ENCODE measurements at regions not wholly inside any gene's neighbourhood (a gene's known extent, or its start where the extent isn't known, plus 50 kb on each side); places are given as distances from the start of the nearest gene placed in this dataset.

- TF ChIP-seq POLR2AphosphoS5 (IDR thresholded peaks at IDR 0.05) (no peak), POLR2A (IDR thresholded peaks at IDR 0.05) (no peak), EP300 (IDR thresholded peaks at IDR 0.05) (no peak), CTCF (IDR thresholded peaks at IDR 0.05) (no peak)
- peaks cover 4% of the 10 kb centered on the region for H3K4me1 ChIP-seq
- H3K9me3 ChIP-seq = no peaks in the 10 kb centered on the region
- no peak overlapping the region for H3K27ac ChIP-seq
- DNase-seq (ENCODE audit: low spot score in 2 of 2) = no peak
- 55% methylated on average over 2 of the region's 2 CpGs for WGBS
- H3K27me3 ChIP-seq = no peaks in the 10 kb centered on the region
- H3K36me3 ChIP-seq = no peaks in the 10 kb centered on the region
- no peak overlapping the region for H3K4me3 ChIP-seq
These were observed 325.8 kb downstream of the RPL10L start for GRCh38 chr14:46325777-46326176.

- no peak for DNase-seq (ENCODE audit: low spot score in 2 of 2)
- TF ChIP-seq EP300 (IDR thresholded peaks at IDR 0.05) = no peak
- no peak for TF ChIP-seq CTCF (IDR thresholded peaks at IDR 0.05)
- TF ChIP-seq POLR2A (IDR thresholded peaks at IDR 0.05) = no peak
- no peak for TF ChIP-seq POLR2AphosphoS5 (IDR thresholded peaks at IDR 0.05)
- no peak overlapping the region for H3K4me3 ChIP-seq
These were observed 326.4 kb downstream of the RPL10L start for GRCh38 chr14:46325157-46325556.

GRCh38 chr14:46323404-46323762, 328.2 kb downstream of the RPL10L start:
- TF ChIP-seq POLR2A (IDR thresholded peaks at IDR 0.05) (no peak), EP300 (IDR thresholded peaks at IDR 0.05) (no peak), POLR2AphosphoS5 (IDR thresholded peaks at IDR 0.05) (no peak), CTCF (IDR thresholded peaks at IDR 0.05) (no peak)
- no peaks in the 10 kb centered on the region for H3K27me3 ChIP-seq
- no peak for DNase-seq (ENCODE audit: low spot score in 2 of 2)

More at GRCh38 chr14:46325157-46325556, 326.4 kb downstream of the RPL10L start:
- peaks cover 4% of the 10 kb centered on the region for H3K4me1 ChIP-seq
- H3K9me3 ChIP-seq = no peaks in the 10 kb centered on the region
- H3K27me3 ChIP-seq = no peaks in the 10 kb centered on the region
- no peak overlapping the region for H3K27ac ChIP-seq
- no peaks in the 10 kb centered on the region for H3K36me3 ChIP-seq
- WGBS = 71% methylated on average over 5 of the region's 5 CpGs

GRCh38 chr14:46322730-46323403, 328.7 kb downstream of the RPL10L start:
- no peak overlapping the region for H3K4me3 ChIP-seq
- H3K36me3 ChIP-seq = no peaks in the 10 kb centered on the region
- no peak for DNase-seq (ENCODE audit: low spot score in 2 of 2)
- no peaks in the 10 kb centered on the region for H3K9me3 ChIP-seq
- 49% methylated on average over 3 of the region's 3 CpGs for WGBS
- H3K27ac ChIP-seq = no peak overlapping the region
- no peak for TF ChIP-seq POLR2AphosphoS5 (IDR thresholded peaks at IDR 0.05)
- TF ChIP-seq POLR2A (IDR thresholded peaks at IDR 0.05) = no peak
- no peak for TF ChIP-seq CTCF (IDR thresholded peaks at IDR 0.05)
- no peak for TF ChIP-seq EP300 (IDR thresholded peaks at IDR 0.05)
- peaks cover 4% of the 10 kb centered on the region for H3K4me1 ChIP-seq
- no peaks in the 10 kb centered on the region for H3K27me3 ChIP-seq

More at GRCh38 chr14:46323404-46323762, 328.2 kb downstream of the RPL10L start:
- peaks cover 4% of the 10 kb centered on the region for H3K4me1 ChIP-seq
- H3K36me3 ChIP-seq = no peaks in the 10 kb centered on the region
- no peaks in the 10 kb centered on the region for H3K9me3 ChIP-seq
- no peak overlapping the region for H3K27ac ChIP-seq
- H3K4me3 ChIP-seq = no peak overlapping the region

GRCh38 chr14:46322076-46322475, 329.5 kb downstream of the RPL10L start:
- TF ChIP-seq POLR2AphosphoS5 (IDR thresholded peaks at IDR 0.05) (no peak), CTCF (IDR thresholded peaks at IDR 0.05) (no peak), EP300 (IDR thresholded peaks at IDR 0.05) (no peak), POLR2A (IDR thresholded peaks at IDR 0.05) (no peak)
- H3K36me3 ChIP-seq = no peaks in the 10 kb centered on the region
- DNase-seq (ENCODE audit: low spot score in 2 of 2) = no peak
- 17% methylated on average over 1 of the region's 1 CpG for WGBS
- H3K4me3 ChIP-seq = no peak overlapping the region
- H3K27me3 ChIP-seq = no peaks in the 10 kb centered on the region
- no peaks in the 10 kb centered on the region for H3K9me3 ChIP-seq
- H3K27ac ChIP-seq = no peak overlapping the region
- peaks cover 4% of the 10 kb centered on the region for H3K4me1 ChIP-seq
